ENCODE measurements at regions not wholly inside any gene's neighbourhood (a gene's known extent, or its start where the extent isn't known, plus 50 kb on each side); places are given as distances from the start of the nearest gene placed in this dataset.

DNA sequence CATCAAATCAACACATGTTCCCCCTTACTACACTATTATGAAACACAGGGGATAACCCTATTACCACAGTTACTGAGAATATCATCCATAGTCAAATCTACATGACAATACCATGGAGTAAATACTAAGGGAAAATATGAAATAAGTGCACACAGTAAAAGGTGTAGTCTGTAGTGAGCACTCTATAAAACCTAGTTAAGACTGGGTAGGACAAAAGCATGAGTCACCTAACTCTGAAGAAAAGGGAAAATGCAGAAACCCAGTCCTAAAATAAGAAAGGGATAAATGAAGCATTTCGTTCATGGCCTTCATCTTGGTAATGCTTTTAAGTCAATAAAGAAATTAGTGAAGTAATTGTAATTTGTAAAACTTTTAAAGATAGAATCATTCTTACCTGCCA lies 65.4 kb upstream of the ACVR2A start:
- H3K27me3 ChIP-seq: no peaks in the 10 kb centered on the region
- intact Hi-C loops (cut with DNase I; ENCODE audit: low total_unique reads): no loop called here
- no peak for TF ChIP-seq POLR2A (IDR thresholded peaks at IDR 0.05)
- no peak for TF ChIP-seq CTCF (IDR thresholded peaks at IDR 0.05)
- no peak for DNase-seq
- no peak overlapping the region for H3K4me3 ChIP-seq
- no peak overlapping the region for H3K27ac ChIP-seq
- H3K36me3 ChIP-seq: no peaks in the 10 kb centered on the region
- H3K9me3 ChIP-seq: no peaks in the 10 kb centered on the region
- no peaks in the 10 kb centered on the region for H3K4me1 ChIP-seq

DNA sequence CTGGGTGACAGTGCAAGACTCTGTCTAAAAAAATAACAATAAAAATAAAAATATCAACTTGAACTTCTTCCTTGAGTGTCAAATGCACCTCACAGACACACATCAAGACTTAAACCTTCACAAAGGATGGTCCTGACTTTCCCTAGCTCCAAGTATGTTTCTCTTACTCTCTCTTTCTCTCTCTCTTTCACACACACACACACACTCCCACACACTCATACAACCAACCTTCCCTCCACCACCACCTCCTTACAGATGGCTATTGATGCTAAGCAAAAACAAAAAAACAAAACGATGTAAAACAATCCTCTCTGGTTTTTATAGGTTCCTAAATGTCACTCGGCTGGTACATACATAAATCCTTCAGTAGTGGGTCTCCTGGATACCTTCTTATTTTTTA lies 67.4 kb upstream of the ACVR2A start:
- TF ChIP-seq POLR2A (IDR thresholded peaks at IDR 0.05): no peak
- no peak for TF ChIP-seq CTCF (IDR thresholded peaks at IDR 0.05)
- no peak for DNase-seq
- intact Hi-C loops (cut with DNase I; ENCODE audit: low total_unique reads): no loop called here
- Histone ChIP-seq H3K27me3 (no peaks in the 10 kb centered on the region), H3K9me3 (no peaks in the 10 kb centered on the region), H3K27ac (no peak overlapping the region), H3K4me3 (no peak overlapping the region), H3K4me1 (no peaks in the 10 kb centered on the region), H3K36me3 (no peaks in the 10 kb centered on the region)

DNA sequence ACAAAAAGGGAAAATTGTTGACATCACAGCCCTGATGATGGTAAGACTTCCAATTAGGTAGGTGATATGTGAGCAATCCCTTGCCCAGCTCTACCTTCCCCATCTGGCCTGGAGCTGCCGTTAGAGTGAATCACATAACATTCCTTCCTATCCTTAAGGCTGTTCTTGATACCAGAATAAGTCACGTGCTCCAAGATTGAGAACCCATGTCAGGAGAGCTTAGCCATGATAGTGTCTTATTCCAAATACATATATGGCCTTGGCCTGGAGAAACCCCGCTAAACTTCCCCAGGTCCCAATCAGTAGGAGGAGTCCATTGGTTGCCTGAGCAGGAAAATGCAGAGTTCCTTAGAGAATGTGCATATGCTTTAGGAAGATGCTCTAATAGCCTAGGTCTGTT lies 70.0 kb upstream of the ACVR2A start:
- Histone ChIP-seq H3K9me3 (no peaks in the 10 kb centered on the region), H3K27me3 (no peaks in the 10 kb centered on the region), H3K4me1 (no peaks in the 10 kb centered on the region), H3K27ac (no peak overlapping the region), H3K36me3 (no peaks in the 10 kb centered on the region), H3K4me3 (no peak overlapping the region)
- intact Hi-C loops (cut with DNase I; ENCODE audit: low total_unique reads): no loop called here
- TF ChIP-seq CTCF (IDR thresholded peaks at IDR 0.05): no peak
- no peak for TF ChIP-seq POLR2A (IDR thresholded peaks at IDR 0.05)
- no peak for DNase-seq

DNA sequence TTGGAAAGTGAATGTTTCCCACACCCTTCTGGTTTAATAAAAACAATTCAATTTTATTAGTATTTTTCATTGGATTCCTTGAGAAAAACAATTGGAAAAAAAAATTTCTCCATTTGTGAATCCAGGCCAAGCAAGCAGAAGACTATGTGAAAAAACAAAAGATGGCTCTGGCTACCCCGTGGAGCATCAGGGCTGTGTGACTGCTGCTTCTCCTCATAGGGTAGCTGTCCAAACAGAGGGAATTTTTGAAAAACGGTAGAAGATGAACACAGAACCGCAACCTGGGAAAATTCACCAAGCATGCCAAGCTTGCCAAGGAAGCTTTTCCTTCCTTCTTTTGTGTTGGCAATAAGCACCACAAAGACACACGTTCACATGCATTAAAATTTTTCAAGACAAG lies 71.3 kb upstream of the ACVR2A start:
- Histone ChIP-seq H3K36me3 (no peaks in the 10 kb centered on the region), H3K4me1 (no peaks in the 10 kb centered on the region), H3K4me3 (no peak overlapping the region), H3K27me3 (no peaks in the 10 kb centered on the region), H3K27ac (no peak overlapping the region), H3K9me3 (no peaks in the 10 kb centered on the region)
- TF ChIP-seq CTCF (IDR thresholded peaks at IDR 0.05): no peak
- no peak for TF ChIP-seq POLR2A (IDR thresholded peaks at IDR 0.05)
- intact Hi-C loops (cut with DNase I; ENCODE audit: low total_unique reads): no loop called here
- DNase-seq: no peak

DNA sequence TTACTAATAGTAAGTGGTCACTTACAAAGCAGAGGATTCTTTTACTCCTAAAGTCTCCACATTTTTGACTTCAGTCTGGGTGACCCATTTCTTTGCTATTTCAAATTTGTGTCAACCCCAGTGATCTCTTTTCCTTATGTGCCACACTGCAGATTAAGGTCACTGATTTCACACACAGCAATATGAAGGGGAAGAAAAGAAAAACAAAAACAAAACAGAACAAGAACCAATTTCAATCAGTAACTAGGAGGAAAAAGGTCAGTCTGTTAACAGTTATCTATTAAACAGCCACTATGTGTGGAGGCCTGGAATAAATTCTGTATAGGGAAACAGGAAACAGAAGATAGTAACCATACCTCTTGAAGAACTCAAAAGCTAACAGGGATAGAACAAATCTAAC lies 72.0 kb upstream of the ACVR2A start:
- intact Hi-C loops (cut with DNase I; ENCODE audit: low total_unique reads): no loop called here
- Histone ChIP-seq H3K4me3 (no peak overlapping the region), H3K9me3 (no peaks in the 10 kb centered on the region), H3K36me3 (no peaks in the 10 kb centered on the region), H3K4me1 (no peaks in the 10 kb centered on the region), H3K27ac (no peak overlapping the region), H3K27me3 (no peaks in the 10 kb centered on the region)
- no peak for TF ChIP-seq CTCF (IDR thresholded peaks at IDR 0.05)
- no peak for TF ChIP-seq POLR2A (IDR thresholded peaks at IDR 0.05)
- no peak for DNase-seq

Data from uterus (tissue), 3 donors.